WERI-Rb-1 (cell line): ENCODE measurements at regions not wholly inside any gene's neighbourhood (a gene's known extent, or its start where the extent isn't known, plus 50 kb on each side); places are given as distances from the start of the nearest gene placed in this dataset.

ENCODE experiments used
- DNase-seq: peaks from one replicate; pipeline ENCODE4 v3.0.0-alpha.2; 2020
- H3K27ac ChIP-seq: fragments of 250-450 bp; sonication (Bioruptor Pico); 2 replicates; pipeline ENCODE4 v1.5.1; 2020; ENCODE audit warnings: mild to moderate bottlenecking, moderate library complexity
- H3K27me3 ChIP-seq: fragments of 250-450 bp; sonication (Bioruptor Pico); 2 replicates; pipeline ENCODE4 v1.5.1; 2021; ENCODE audit warnings: mild to moderate bottlenecking, low read depth, moderate library complexity; ENCODE audit not compliant: insufficient read depth, severe bottlenecking
- H3K36me3 ChIP-seq: fragments of 250-450 bp; sonication (Bioruptor Pico); 2 replicates; pipeline ENCODE4 v1.5.1; 2020; ENCODE audit warnings: mild to moderate bottlenecking, moderate library complexity
- H3K4me3 ChIP-seq: 2 replicates; pipeline ENCODE4 v1.5.1; 2011; ENCODE audit warnings: low read depth, mild to moderate bottlenecking, control low read depth, low read length
- H3K9me3 ChIP-seq: fragments of 250-450 bp; sonication (Bioruptor Pico); 2 replicates; pipeline ENCODE4 v1.5.1; 2021; ENCODE audit warnings: mild to moderate bottlenecking, moderate library complexity; ENCODE audit not compliant: severe bottlenecking
- CTCF ChIP-seq: IDR thresholded peaks from 2 replicates; pipeline ENCODE4 v1.5.1; 2011; ENCODE audit warnings: low read depth, mild to moderate bottlenecking, control low read depth, inconsistent platforms, low read length

- DNase-seq: no peak
- Histone ChIP-seq H3K4me3 (no peak overlapping the region), H3K27me3 (no peaks in the 10 kb centered on the region), H3K27ac (no peak overlapping the region), H3K36me3 (no peaks in the 10 kb centered on the region), H3K9me3 (no peaks in the 10 kb centered on the region)
- TF ChIP-seq CTCF: no peak
Measured at GRCh38 chr6:79864421-79864820, 82.9 kb downstream of the ELOVL4 start.

- H3K4me3 ChIP-seq: no peak overlapping the region
- no peak for TF ChIP-seq CTCF
- DNase-seq: no peak
Measured at GRCh38 chr6:79864001-79864400, 83.4 kb downstream of the ELOVL4 start.

GRCh38 chr6:79863566-79863965 is 83.8 kb downstream of the ELOVL4 start:
- Histone ChIP-seq H3K36me3 (no peaks in the 10 kb centered on the region), H3K27ac (no peak overlapping the region), H3K9me3 (no peaks in the 10 kb centered on the region), H3K27me3 (no peaks in the 10 kb centered on the region), H3K4me3 (no peak overlapping the region)
- no peak for TF ChIP-seq CTCF
- no peak for DNase-seq

More at GRCh38 chr6:79864001-79864400, 83.4 kb downstream of the ELOVL4 start:
- no peaks in the 10 kb centered on the region for H3K9me3 ChIP-seq
- H3K27ac ChIP-seq: no peak overlapping the region
- H3K36me3 ChIP-seq: no peaks in the 10 kb centered on the region
- H3K27me3 ChIP-seq: no peaks in the 10 kb centered on the region

GRCh38 chr6:79862711-79863110 is 84.6 kb downstream of the ELOVL4 start:
- H3K36me3 ChIP-seq: no peaks in the 10 kb centered on the region
- DNase-seq: no peak
- no peak for TF ChIP-seq CTCF
- no peaks in the 10 kb centered on the region for H3K27me3 ChIP-seq
- no peaks in the 10 kb centered on the region for H3K9me3 ChIP-seq
- no peak overlapping the region for H3K27ac ChIP-seq
- no peak overlapping the region for H3K4me3 ChIP-seq

- Histone ChIP-seq H3K36me3 (no peaks in the 10 kb centered on the region), H3K27me3 (no peaks in the 10 kb centered on the region), H3K27ac (no peak overlapping the region), H3K9me3 (no peaks in the 10 kb centered on the region), H3K4me3 (no peak overlapping the region)
- no peak for DNase-seq
- TF ChIP-seq CTCF: no peak
Measured at GRCh38 chr6:79862126-79862525, 85.2 kb downstream of the ELOVL4 start.

GRCh38 chr6:79861023-79861422 is 86.3 kb downstream of the ELOVL4 start:
- no peak for TF ChIP-seq CTCF
- peak; percentile 50 for DNase-seq
- no peaks in the 10 kb centered on the region for H3K9me3 ChIP-seq
- H3K36me3 ChIP-seq: no peaks in the 10 kb centered on the region
- no peaks in the 10 kb centered on the region for H3K27me3 ChIP-seq
- no peak overlapping the region for H3K27ac ChIP-seq
- H3K4me3 ChIP-seq: no peak overlapping the region
